Lower leg skin (tissue), 4 donors: ENCODE measurements at regions not wholly inside any gene's neighbourhood (a gene's known extent, or its start where the extent isn't known, plus 50 kb on each side); places are given as distances from the start of the nearest gene placed in this dataset.

ENCODE experiments used
- DNase-seq, 2 donors: peaks; one replicate each; pipeline ENCODE4 v3.0.0-alpha.2; 2019; ENCODE audit warnings: low spot score in 2 of 2
- H3K4me3 ChIP-seq: fragments of 200-600 bp; sonication (generic); 2 replicates; pipeline ENCODE4 v1.5.1; 2017; ENCODE audit warnings: mild to moderate bottlenecking, low read depth; ENCODE audit not compliant: poor library complexity, severe bottlenecking
- POLR2A ChIP-seq, 2 donors: fragments of 450-650 bp; IDR thresholded peaks; one replicate each; pipeline ENCODE4 v1.6.1; 2016 to 2017; ENCODE audit warnings: antibody characterized with exemption in 2 of 2, mild to moderate bottlenecking in 1 of 2, moderate library complexity in 1 of 2
- WGBS, 2 donors: methylation state at CpG; one replicate each; pipeline ENCODE4 v1.1.5; 2018; 5-methylcytosine and 5-hydroxymethylcytosine counted together
- intact Hi-C: fragments of 100-400 bp; cut with DNase I; formaldehyde crosslinking; loops from one replicate; pipeline ENCODE4 v1.15.0; 2023; ENCODE audit warnings: low total_unique reads
- TF ChIP-seq, protein P1 (sequence below), 3 donors: fragments of 450-650 bp; IDR thresholded peaks; one replicate each; pipeline ENCODE4 v1.5.1; 2016; ENCODE audit warnings: antibody characterized with exemption in 3 of 3, mild to moderate bottlenecking in 3 of 3, moderate library complexity in 2 of 3

DNA sequence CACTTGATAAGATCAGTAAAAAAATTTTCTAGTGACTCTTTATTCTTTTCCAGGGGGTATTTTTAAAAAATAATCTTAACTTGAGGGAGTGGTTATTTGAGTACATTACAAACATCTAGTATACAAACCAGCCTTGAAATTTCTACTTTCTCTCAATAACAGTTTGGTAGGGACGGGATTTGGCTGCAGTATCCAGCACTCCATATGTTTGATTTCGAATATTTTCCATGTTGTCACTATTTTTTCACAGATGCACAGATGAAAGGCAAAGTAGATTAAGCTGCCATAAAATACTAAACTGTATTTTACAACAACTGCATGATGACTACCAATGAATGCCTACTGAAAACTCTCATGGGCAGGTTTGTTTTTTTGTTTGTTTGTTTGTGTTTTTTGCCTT, 225.0 kb downstream of the COX7B2 start:
- 44 to 53% methylated on average over 2 of the region's 2 CpGs for WGBS, 2 donors
- TF ChIP-seq, protein P1, sequence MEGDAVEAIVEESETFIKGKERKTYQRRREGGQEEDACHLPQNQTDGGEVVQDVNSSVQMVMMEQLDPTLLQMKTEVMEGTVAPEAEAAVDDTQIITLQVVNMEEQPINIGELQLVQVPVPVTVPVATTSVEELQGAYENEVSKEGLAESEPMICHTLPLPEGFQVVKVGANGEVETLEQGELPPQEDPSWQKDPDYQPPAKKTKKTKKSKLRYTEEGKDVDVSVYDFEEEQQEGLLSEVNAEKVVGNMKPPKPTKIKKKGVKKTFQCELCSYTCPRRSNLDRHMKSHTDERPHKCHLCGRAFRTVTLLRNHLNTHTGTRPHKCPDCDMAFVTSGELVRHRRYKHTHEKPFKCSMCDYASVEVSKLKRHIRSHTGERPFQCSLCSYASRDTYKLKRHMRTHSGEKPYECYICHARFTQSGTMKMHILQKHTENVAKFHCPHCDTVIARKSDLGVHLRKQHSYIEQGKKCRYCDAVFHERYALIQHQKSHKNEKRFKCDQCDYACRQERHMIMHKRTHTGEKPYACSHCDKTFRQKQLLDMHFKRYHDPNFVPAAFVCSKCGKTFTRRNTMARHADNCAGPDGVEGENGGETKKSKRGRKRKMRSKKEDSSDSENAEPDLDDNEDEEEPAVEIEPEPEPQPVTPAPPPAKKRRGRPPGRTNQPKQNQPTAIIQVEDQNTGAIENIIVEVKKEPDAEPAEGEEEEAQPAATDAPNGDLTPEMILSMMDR (IDR thresholded peaks at IDR 0.05) = no peak
- TF ChIP-seq POLR2A (IDR thresholded peaks at IDR 0.05) = no peak
- intact Hi-C loops = no loop called here
- no peak for DNase-seq
- H3K4me3 ChIP-seq = no peak overlapping the region

DNA sequence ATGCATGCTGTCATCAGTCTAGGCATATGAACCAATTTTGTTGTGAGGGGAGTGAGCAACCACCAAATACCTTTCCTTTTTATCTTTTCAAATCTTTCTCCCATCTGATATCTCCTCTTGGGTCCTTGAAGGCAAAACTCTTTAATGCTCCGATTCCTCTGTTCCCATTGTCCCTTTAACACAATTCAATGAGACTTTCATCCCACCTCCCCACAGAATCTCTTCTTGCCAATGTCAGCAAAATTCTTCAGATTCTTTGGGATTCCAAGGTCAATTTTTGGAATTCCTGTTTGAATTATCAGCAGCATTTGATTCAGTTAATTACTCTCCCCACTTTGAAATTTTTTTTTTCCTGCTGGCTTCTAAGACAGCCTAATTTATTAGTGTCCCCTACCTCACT, 232.7 kb downstream of the COX7B2 start:
- 89 to 92% methylated on average over 1 of the region's 1 CpG for WGBS, 2 donors
- intact Hi-C loops = no loop called here
- no peak overlapping the region for H3K4me3 ChIP-seq
- no peak for DNase-seq
- TF ChIP-seq, protein P1 (IDR thresholded peaks at IDR 0.05) = no peak
- TF ChIP-seq POLR2A (IDR thresholded peaks at IDR 0.05) = no peak

DNA sequence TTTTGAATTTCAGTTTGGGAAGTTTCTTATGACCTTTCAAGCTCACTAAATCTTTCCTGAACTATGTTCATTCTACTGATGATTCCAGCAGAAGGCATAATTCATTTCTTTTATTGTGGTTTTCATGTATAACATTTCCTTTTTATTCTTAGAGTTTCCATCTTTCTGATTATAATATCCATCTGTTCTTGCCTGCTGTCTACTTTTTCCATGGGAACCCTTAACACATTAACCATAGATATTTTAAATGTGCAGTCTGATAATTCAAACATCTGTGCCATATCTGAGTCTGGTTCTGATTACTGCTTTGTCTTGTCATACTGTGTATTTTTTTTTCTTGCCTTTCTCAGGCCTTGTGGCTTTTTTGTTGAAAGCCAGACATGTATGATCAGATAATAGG, 234.7 kb downstream of the COX7B2 start:
- intact Hi-C loops = no loop called here
- no peak for DNase-seq
- TF ChIP-seq POLR2A (IDR thresholded peaks at IDR 0.05) = no peak
- TF ChIP-seq, protein P1 (IDR thresholded peaks at IDR 0.05) = no peak
- H3K4me3 ChIP-seq = no peak overlapping the region

DNA sequence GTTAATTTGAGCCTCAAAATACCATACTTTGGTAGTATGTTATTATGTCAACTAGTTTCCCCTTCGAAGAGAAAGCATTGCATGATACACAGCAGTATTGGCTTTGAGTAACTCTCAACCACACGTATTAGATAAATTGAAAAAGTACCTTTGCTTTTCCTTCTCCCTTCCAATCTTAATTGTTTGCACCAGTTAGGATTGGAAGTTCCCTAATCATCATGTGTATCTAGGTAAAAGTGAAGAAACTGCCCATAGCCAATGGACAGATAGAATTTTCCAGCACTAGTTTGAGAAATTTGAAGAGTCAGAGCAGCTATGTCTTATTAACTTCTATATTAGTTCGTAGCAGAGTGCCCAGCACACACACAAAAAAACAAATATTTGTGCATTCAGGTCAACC, 241.3 kb downstream of the COX7B2 start:
- DNase-seq = no peak
- intact Hi-C loops = no loop called here
- WGBS, 2 donors = 75 to 77% methylated on average over 3 of the region's 3 CpGs
- no peak overlapping the region for H3K4me3 ChIP-seq
- no peak for TF ChIP-seq POLR2A (IDR thresholded peaks at IDR 0.05)
- TF ChIP-seq, protein P1 (IDR thresholded peaks at IDR 0.05) = no peak

DNA sequence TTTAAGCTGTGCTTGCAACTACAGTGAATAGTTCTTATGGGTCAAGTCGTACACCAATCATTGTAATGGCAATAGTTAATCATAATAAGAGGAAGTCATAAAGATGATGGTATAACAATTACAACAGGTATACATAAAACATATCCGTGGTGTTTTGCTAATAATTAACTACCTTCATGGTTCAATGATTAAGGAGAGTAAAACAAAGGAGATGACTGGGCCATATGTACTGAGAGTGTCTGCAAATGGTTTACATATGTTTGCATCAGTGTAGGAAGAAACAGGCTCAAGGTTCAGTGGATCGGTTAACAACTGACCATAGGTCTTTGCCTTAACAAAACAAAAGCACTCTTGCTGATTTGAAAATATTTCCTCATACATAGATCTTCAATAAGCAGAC, 253.0 kb downstream of the COX7B2 start:
- 42 to 53% methylated on average over 3 of the region's 3 CpGs for WGBS, 2 donors
- no peak overlapping the region for H3K4me3 ChIP-seq
- intact Hi-C loops = no loop called here
- no peak for DNase-seq
- no peak for TF ChIP-seq POLR2A (IDR thresholded peaks at IDR 0.05)
- TF ChIP-seq, protein P1 (IDR thresholded peaks at IDR 0.05) = no peak

DNA sequence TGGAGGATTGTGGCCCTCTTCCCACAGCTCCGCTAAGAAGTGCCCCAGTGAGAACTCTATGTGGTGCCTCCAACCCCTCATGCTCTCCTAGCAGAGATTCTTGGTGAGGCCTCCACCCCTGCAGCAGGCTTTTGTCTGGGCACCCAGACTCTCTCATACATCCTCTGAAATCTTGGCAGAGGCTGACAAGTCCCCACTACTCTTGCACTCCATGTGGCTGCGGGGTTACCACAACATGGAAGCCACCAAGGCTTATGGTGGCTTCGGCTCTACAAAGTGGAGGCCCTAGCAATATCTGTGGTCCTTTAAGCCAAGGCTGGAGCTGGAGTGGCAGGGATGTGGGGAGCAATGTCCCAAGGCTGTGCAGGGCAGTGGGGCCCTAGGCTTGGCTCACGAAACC, 255.2 kb downstream of the COX7B2 start:
- no peak for DNase-seq
- H3K4me3 ChIP-seq = no peak overlapping the region
- TF ChIP-seq, protein P1 (IDR thresholded peaks at IDR 0.05) = no peak
- intact Hi-C loops = loop anchor here (5.0 kb wide), 1 partner anchor 923 kb away; no protein-coding TSS in a partner anchor
- WGBS, 2 donors = 89 to 100% methylated on average over 2 to 4 of the region's 4 CpGs
